Peyer's patch (tissue), 4 donors: ENCODE measurements at regions not wholly inside any gene's neighbourhood (a gene's known extent, or its start where the extent isn't known, plus 50 kb on each side); places are given as distances from the start of the nearest gene placed in this dataset.

Source experiments
- CTCF ChIP-seq, 6 experiments: fragments of 450-650 bp in 4 of 6; fragments of 200-600 bp in 2 of 6; sonication (generic) in 1 of 6; IDR thresholded peaks; one replicate each; pipeline ENCODE4 v1.5.1; 2017 to 2019; ENCODE audit warnings: antibody characterized with exemption in 6 of 6, mild to moderate bottlenecking in 3 of 6, moderate library complexity in 1 of 6
- POLR2A ChIP-seq, 2 donors: fragments of 450-650 bp; IDR thresholded peaks; one replicate each; pipeline ENCODE4 v1.5.1; 2017; ENCODE audit warnings: antibody characterized with exemption in 2 of 2, mild to moderate bottlenecking in 2 of 2, moderate library complexity in 2 of 2

DNA sequence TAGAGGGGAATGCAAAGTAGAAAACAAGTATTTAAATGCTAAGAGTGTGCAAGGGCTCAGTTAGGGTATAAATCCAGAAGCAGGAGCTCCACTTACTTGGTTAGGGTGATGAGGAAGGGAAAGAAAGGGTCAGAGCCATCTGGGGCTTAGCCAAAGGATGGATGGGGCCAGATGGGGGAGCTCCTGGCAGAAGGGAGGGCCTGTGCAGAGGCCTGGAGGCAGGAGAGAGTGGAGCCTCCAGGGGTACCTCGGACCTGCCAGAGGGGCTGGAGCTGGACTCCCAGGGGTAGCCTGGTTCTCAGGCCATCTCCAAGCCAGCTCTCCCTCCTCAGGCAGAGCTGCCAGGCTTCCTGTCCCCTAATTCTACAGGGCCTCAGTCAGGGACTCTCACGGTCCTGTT lies 506.3 kb downstream of the SHQ1 start:
- TF ChIP-seq CTCF (IDR thresholded peaks at IDR 0.05) (no peak), POLR2A (IDR thresholded peaks at IDR 0.05) (no peak)
